Activated naive CD8-positive, alpha-beta T cell treated with anti-CD3 and anti-CD28 coated beads, Interleukin-2, amount 50 U/mL, for 16 hours (primary cell): ENCODE measurements at regions not wholly inside any gene's neighbourhood (a gene's known extent, or its start where the extent isn't known, plus 50 kb on each side); places are given as distances from the start of the nearest gene placed in this dataset.
"Not testable (repeated sequence)": the region's sequence is repeated elsewhere in the genome, so short reads cannot be mapped to it uniquely, and the experiment has no call there.

Experiments used
- DNase-seq: peaks from one replicate; pipeline ENCODE4 v3.0.0-alpha.2; 2020; ENCODE audit warnings: low read depth, low spot score

GRCh38 chr7:25664593-25664992 is 436.3 kb upstream of the NPVF start:
- no peak for DNase-seq

GRCh38 chr7:25665374-25665773 is 437.1 kb upstream of the NPVF start:
- no peak for DNase-seq

GRCh38 chr7:25665903-25666670 is 437.8 kb upstream of the NPVF start:
- DNase-seq: no peak

- no peak for DNase-seq
Observed at GRCh38 chr7:25666671-25667060, 438.4 kb upstream of the NPVF start.

- DNase-seq: no peak
Observed at GRCh38 chr7:25669281-25669781, 441.0 kb upstream of the NPVF start.

- no peak for DNase-seq
Observed at GRCh38 chr7:25669961-25670841, 441.9 kb upstream of the NPVF start.

GRCh38 chr7:25671111-25671510 is 442.8 kb upstream of the NPVF start:
- no peak for DNase-seq

- no peak for DNase-seq
Observed at GRCh38 chr7:25672496-25672895, 444.2 kb upstream of the NPVF start.

GRCh38 chr7:25675789-25676474 is 447.6 kb upstream of the NPVF start:
- DNase-seq: no peak

- DNase-seq: no peak
Observed at GRCh38 chr7:25677595-25677994, 449.3 kb upstream of the NPVF start.

- DNase-seq: no peak
Observed at GRCh38 chr7:25678215-25678614, 449.9 kb upstream of the NPVF start.

- DNase-seq: no peak
Observed at GRCh38 chr7:25680636-25681035, 452.4 kb upstream of the NPVF start.

GRCh38 chr7:25684360-25684759 is 456.1 kb upstream of the NPVF start:
- no peak for DNase-seq

- no peak for DNase-seq
Observed at GRCh38 chr7:25686493-25686892, 458.2 kb upstream of the NPVF start.

- no peak for DNase-seq
Observed at GRCh38 chr7:25694211-25694610, 457.8 kb upstream of the NFE2L3 start.

- DNase-seq: no peak
Observed at GRCh38 chr7:25694699-25695098, 457.3 kb upstream of the NFE2L3 start.

GRCh38 chr7:25696571-25696970 is 455.4 kb upstream of the NFE2L3 start:
- DNase-seq: no peak

- DNase-seq: no peak
Observed at GRCh38 chr7:25698451-25699113, 453.4 kb upstream of the NFE2L3 start.

- DNase-seq: not testable (repeated sequence)
Observed at GRCh38 chr7:25700141-25700540, 451.9 kb upstream of the NFE2L3 start.

GRCh38 chr7:25704413-25704812 is 447.6 kb upstream of the NFE2L3 start:
- no peak for DNase-seq

GRCh38 chr7:25706764-25707163 is 445.2 kb upstream of the NFE2L3 start:
- DNase-seq: no peak
